ENCODE measurements at regions not wholly inside any gene's neighbourhood (a gene's known extent, or its start where the extent isn't known, plus 50 kb on each side); places are given as distances from the start of the nearest gene placed in this dataset.

DNA sequence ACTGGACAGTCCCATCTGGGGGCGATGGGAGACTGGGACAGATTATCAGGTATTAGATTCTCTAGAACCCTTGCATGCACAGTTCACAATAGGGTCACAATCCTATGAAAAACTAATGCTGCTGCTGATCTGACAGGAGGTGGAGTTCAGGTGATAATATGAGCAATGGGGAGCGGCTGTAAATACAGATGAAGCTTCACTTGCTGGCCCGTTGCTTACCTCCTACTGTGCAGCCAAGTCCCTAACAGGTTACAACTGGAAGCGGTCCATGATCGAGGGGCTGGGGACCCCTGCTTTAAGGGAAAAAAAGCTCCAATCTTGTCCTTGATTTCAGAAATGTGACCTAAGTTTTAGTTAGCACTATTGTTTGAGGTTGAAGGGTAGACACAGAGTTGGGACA, 175.2 kb downstream of the ZNF330 start:
- intact Hi-C loops (cut with micrococcal nuclease): no loop called here

DNA sequence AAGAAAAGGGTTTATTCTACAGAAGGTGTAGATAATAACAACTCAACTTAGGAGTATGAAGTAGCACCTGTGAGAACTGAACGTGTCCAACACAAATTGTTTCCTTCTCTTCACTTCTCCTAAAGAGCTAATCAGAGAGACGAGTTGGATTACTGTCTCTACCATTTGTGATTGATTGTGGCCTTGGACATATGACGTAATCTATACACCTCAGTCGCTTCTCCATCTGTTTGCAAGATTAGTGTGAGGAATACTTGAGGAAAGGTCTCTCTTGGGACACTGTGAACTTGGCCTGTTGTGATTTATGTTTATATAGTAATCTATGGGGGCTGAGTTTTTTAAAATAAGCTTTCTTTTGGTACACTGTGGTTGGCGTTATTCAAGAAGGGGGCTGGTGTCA, 182.0 kb downstream of the ZNF330 start:
- intact Hi-C loops (cut with micrococcal nuclease): no loop called here

DNA sequence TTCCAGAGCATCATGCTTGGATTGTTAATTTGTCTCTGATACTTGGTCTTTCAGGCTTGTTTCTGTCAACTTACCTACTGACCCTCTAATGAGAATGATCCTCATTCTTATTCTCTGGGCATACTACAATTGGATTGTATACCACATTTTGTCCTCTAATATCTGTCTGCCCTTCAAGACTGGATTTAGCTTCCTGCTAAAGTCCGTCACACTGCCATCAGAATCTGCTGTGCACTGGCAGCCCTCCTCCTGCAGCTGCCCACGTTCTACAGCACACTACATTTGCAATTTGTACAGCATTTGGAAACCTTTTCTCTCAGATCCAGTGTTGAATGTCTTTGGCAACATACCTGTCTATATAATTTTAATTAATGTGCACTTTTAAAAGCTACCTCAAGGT, 183.1 kb downstream of the ZNF330 start:
- intact Hi-C loops (cut with micrococcal nuclease): no loop called here

DNA sequence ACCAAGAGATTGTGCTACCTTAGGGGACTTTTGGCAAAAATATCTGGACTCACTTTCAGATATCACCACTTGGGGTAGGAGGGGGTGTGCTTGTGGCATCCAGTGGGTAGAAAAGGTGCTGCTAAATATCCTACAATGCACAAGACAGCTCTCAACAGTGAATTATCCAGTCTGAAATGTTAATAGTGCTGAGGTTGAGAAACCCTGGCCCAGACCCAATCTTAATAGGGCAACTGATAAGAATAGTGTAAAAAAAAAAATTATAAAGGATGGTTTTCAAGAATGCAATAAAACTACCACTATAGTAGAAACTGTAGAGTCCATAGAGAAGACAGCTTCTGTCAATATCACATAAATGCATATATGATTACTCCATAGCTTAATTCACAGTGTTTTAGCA, 185.5 kb downstream of the ZNF330 start:
- intact Hi-C loops (cut with micrococcal nuclease): no loop called here

DNA sequence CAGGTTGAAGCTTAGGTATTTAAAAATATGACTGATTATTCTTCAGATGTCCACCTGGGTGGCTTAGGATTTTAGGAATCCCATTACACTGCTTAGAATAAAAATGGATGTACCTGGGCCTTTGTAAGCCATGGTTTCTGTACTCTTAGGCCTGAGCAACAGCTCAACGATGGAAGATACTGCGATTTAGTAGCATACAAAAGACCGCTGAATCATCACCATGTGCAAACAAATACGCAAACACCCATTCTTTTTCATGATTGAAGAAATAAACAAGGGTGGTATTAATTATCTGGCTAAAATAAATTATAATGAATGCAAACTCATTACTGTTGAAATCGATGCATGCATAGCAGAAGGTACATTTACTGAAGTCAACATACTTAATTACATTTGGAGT, 188.9 kb downstream of the ZNF330 start:
- intact Hi-C loops (cut with micrococcal nuclease): no loop called here

DNA sequence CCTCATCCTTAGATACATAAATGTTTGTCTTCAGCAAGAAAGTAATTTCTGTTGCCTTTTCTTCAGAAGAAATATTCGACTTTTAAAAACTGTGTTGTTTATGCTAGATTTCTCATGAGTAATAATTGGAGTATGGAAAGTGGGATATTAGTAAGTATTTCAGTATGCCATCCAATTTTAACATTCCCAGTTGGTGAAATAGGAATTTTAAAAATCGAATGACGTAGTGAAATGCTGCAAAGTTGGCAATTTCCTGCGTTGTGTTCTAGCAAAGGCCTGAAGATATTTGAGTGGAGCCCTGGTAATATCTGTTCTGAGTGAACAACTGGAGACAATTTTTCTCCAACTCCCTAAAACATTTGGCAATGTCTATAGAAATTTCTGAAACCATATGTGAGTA, 190.1 kb downstream of the ZNF330 start:
- intact Hi-C loops (cut with micrococcal nuclease): no loop called here

DNA sequence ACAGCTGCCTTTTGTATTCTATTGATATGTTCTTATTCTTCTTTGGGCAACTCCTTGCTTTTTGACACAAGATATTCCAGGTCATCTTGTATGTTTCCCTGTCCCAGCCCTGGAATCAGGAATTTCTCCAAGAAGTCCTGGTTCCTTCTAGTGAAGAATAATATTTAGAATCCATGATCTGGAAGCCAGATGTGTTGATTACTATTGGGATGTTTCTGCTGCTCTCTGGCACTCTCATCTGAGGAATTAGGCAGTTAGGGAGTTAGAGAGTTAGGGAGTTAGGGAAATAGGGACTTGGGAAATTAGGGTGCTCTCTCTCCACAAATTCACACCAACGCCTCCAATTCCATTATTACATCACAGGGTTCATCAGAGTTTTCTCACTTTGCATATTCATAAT, 191.2 kb downstream of the ZNF330 start:
- intact Hi-C loops (cut with micrococcal nuclease): no loop called here

DNA sequence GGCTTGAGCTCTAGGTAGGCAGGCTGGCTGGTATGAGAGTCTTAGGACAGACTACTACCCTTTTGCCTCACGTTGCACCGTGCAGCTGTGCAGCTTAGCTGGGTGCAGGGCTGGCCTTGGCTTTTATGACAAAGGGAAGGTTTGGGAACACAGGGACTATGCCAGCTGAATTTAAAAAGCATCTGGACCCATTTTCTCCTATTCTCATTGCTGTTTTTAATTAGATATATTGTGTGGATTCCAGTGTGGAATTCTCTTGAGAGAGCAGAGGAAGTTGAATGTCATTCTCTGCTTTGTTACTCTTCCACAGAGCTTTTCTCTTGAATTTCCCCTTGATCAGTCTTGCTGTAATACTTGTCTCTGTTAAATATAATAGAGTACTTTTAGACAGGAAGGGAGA, 192.7 kb downstream of the ZNF330 start:
- intact Hi-C loops (cut with micrococcal nuclease): no loop called here

DNA sequence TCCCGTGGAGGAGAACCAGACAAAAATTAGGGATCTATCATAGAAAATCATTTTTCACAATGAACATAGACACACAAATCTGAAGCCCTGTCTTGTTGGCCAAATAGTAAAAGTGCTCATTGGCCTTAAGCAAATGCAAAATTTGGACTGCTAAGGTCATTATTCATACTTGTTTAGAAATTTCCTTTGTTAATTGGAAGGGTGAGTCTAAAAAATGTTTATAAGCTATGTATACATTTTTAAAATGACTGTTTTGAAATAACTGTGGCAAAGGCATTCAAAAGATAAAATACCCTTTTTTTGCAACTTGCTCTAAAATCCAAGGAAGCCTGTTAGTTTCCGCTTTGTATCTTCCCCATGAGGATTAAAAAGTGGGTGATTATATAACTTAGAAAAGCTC, 195.0 kb downstream of the ZNF330 start:
- intact Hi-C loops (cut with micrococcal nuclease): no loop called here

DNA sequence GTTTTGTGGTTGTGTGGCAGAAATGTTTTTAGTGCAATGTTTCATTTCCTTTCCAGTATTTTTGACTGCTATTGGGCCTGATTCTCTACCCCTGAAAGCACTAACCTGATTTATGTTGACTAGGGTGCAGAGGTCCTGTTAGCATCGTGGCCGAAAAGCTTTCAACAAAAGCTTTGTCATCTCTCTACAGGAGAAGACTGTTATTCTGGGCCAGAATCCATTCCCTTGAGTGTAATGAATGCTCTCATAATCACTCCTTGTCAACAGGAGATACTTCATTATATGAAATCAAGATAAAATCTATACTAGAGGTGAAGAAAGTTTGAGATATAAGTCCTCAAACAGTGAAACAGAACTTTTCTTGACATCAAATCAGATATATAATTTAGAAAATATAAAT, 195.5 kb downstream of the ZNF330 start:
- intact Hi-C loops (cut with micrococcal nuclease): no loop called here

DNA sequence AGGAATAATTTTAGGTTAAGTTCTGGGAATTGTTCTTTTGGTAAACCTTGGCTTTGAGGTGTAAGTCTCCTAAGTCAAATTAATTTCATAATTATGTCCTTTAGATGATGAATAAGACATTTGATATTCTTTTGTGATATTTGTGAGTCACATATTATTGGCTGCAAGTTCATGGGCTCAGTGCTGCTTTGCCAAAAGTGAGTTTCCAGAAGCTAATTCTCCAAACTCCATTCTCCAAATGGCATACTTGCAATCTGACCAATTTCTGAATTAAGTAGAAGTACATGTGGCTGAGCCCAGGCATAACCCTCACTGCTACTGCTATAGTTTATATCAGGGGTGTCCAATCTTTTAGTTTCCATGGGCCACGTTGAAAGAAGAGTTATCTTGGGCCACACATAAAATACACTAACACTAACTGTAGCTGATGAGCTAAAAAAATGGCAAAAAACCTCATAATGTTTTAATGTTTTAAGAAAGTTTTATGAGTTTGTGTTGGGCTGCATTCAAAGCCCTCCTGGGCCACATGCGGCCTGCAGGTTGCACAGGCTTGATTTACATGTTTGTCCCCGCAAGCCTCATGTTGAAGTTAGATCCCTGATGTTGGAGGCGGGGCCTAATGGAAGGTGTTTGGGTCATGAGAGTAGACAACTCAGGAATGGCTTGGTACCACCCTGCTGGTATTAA, 196.1 kb downstream of the ZNF330 start:
- intact Hi-C loops (cut with micrococcal nuclease): no loop called here

DNA sequence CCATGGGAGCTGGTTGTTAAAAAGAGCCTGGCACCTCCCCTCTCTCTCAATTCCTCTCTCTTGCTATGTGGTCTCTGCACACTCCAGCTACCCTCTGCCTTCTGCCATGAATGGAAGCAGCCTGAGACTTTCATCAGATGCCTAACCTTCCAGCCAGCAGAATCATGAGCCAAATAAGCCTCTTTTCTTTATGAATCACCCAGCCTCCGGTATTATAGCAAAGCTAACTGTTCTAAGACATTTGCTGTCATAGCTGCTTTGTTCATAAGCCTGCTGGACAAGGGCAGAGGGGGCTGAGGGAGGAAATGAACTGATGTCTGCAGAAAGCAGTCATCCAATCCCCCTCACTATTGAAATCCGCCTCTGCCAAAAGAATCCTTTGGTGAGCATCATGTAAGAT, 196.7 kb downstream of the ZNF330 start:
- intact Hi-C loops (cut with micrococcal nuclease): no loop called here

DNA sequence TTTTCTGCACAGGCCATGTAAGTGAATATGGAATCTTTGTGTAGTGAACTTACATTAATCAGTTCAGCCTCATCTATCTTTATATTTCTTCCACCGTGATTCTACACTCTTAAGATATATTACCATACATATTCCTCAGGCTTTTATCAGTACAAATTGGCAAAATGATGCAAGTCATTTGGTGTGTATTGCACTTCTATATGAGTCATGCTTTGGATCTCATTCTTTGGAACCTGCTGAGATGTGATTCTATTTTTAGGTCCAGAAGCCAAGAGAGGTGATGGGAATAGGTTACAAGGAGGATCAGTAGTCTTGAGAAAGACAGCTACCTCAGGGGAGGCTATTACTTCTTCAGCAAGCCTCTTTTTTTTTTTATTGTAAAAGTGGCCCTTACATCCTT, 204.4 kb downstream of the ZNF330 start:
- intact Hi-C loops (cut with micrococcal nuclease): no loop called here

DNA sequence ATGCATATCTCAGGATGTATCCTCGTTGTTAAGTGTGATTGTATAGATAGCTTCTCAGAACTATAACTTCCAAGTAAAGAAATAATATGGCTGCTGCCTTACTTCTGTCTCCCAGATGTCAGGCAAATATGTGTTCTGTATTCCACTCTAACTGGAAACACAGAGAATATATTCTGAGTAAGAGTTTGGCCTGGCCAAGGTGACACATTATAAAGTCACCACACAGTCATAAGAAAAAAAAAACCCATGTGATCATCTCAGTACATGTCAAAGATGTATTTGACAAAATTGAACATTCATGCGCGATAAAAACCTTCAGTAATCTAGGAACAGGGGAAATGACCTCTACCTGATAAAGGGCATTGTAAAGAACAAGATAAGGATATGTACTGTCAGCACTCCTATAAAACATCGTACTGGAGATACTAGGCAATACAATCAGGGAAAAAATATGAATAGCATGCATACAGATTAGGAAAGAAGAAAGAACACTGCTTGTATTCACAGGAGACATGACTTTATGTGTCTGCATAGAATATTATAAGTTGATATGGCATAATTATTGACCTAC, 207.1 kb downstream of the ZNF330 start:
- intact Hi-C loops (cut with micrococcal nuclease): no loop called here

DNA sequence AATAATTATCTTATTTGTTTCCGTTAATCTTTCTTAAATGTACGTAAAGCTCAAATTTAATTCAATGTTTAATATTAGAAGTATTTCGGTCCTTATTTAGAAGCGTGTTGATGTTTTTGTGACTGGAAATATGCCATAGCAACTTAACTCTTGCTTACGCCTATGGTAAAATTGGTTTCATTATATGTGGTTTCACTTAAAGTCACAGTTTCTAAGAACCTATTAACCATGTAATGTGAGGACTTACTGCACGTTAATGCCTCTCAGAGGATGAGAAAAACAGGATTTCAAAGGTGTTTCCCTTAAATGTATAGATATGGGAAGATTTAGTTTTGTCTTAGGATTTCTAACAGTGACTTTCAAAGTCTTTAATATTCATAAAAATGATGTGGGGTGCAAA, 206.4 kb upstream of the IL15 start:
- intact Hi-C loops (cut with micrococcal nuclease): no loop called here

DNA sequence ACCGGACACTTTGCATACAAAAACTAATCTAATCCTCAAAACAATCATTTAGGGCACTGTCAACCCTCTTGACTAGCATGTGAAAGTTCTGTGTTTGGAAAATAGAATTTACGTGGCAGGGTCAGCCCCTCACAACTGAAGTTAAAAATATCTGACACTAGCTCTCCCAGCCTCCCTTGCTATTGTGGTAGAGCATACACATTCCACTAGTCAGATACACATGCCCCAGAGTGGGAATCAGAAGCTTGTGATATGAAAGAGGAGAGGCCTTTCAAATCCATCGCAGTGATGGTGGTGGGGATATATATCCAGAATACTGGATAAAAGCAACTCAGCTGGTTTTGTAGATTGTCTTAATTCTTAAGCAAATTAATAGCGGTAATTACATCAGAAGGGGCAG, 205.7 kb upstream of the IL15 start:
- intact Hi-C loops (cut with micrococcal nuclease): no loop called here

DNA sequence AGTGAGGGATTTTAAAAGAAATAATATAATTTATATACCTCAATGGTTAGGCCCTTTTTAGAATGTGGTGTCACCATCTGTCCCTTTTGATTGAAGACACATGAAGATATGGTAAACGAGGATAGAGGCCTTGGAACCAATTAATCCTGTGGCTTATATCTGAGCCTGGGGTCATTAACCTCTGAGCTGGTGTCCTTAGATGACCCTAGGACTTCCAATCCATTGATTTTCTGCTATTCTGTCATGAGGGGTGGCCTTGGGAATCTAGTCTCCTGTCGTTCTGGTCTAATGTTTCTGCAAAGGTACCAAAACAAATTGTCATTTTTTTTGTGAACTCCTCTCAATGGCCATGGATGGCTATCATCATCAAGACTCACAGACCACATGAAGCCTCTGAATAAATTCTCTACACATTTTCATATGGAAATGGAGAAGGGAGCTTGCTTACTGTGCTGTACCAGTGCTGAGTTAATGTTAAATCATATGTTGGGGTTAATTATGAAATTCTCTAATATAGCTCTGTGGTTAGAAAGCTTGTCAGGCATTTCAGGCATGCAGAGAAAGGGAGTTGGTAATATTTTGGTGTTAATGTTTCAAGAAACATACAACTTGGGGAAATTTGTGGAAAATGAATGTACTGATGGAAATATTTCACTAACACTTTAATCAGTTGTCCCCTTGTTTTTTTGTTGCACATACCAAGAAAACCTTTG, 204.2 kb upstream of the IL15 start:
- intact Hi-C loops (cut with micrococcal nuclease): no loop called here

DNA sequence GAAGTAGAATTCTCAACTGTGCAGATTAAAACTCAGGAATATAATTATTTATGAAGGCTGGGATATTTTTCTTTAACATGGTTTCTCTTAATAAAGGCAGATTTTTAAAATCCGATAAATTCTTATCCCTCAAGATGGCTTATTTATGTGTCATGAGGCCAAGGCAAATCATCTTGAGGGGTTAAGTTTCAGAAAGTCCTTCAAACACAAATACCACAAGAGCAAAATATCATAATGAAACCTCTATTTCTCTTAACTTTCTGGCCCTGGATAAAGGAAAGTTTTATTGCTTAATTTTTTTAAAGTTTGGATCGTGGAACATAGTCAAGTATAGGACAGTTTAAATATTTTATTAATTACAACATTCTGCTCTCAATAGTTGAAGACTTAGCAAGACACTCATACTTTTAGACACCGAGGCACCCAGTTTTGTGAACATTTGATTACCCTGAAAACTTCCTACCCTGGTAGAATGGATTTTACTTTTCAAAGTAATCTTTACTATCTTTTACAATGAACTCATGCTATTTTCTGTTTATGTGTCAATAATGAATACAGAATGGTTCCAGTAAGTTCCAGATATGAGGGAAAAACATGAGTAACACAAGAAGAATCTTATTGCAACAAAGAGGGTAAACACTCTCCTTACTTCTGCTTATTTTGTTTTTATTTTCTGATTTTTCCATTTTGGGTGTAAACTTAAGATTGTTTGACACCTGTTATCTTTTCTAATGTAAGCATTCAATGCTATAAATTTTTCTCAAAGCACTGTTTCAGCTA, 200.7 kb upstream of the IL15 start:
- intact Hi-C loops (cut with micrococcal nuclease): no loop called here

DNA sequence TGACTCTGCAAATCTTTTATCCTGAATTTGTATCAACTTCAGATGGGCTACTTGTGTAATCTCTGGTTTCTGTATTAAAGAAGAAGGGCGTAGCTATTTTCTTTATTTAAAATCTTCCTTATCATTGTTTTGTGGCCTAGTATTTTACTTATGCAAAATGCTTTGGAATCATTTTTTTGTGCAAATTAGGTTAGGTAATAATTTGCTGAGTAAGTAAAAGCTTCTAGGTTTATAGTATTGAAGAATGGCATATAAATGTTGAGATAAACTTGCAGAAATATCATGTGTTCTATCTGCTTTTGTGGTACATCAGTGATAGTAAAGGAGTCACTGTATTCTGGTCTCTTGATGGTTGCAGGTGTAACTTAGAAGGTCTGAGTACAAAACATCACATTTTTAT, 197.2 kb upstream of the IL15 start:
- intact Hi-C loops (cut with micrococcal nuclease): no loop called here

DNA sequence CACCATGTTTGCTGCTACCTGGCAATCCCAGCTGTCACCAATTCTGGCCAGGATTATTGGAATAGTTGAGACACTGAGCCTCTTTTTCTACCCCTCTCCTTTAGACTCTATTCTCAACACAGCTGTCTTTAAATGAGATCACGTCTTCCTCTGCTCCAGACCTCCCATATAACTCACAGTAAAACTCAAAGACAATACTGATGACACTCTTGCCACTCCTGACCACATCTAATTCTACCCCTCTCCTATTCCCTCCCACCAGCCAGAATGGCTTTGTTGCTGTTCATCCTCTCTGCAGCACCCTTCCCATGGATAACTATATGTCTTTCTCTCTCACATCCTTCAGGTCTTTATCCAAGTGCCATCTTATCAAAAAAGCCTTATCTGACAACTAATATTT, 188.6 kb upstream of the IL15 start:
- intact Hi-C loops (cut with micrococcal nuclease): no loop called here

DNA sequence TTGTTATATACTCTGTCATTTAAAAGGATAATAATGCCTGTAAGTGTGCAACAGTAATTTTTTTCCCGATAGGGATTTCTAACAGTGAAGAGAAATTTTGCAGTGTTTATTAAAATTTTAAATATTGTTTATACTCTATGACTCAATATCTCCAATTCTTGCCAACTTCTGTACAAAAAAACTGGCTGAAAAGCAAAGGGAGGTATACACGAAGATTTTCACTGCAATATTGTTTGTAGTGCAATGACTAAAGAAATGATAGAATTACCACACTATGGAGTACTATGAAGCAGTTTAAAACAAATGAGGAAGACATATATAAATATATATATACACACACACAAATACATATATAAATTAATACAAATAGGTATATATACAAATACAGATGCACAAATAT, 187.9 kb upstream of the IL15 start:
- intact Hi-C loops (cut with micrococcal nuclease): no loop called here

DNA sequence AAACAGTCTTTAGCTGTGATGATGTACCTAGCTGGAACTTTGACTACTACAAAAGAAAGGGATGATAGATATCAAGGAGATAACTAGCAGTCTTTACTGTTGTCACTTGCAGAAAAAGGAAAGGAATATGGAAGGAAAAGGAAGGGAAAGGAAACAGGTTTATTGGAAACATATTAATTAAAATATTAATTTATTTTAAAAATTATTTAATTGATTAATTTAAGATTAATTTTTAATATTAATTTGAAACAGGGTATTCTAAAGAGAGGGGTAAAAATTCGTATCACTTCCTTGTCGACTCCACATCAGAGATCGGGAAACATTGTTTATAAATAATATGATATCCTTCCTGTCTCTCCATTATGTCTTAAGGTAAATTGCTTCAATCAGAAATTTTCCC, 186.5 kb upstream of the IL15 start:
- intact Hi-C loops (cut with micrococcal nuclease): no loop called here
